Endothelial cell of umbilical vein (primary cell): ENCODE measurements at regions not wholly inside any gene's neighbourhood (a gene's known extent, or its start where the extent isn't known, plus 50 kb on each side); places are given as distances from the start of the nearest gene placed in this dataset.
"Not testable (repeated sequence)": the region's sequence is repeated elsewhere in the genome, so short reads cannot be mapped to it uniquely, and the experiment has no call there.

Experiments
- BruUV-seq: library from RNA; stranded (reverse); fragments of 400-500 nt; replicated peaks from 2 replicates; lab custom pipeline; 2021; lab: Mats Ljungman, UMichigan
- CTCF ChIA-PET: fragments of 300-600, 350-600 bp; sonication (Branson Sonifier 250); formaldehyde crosslinking; loops from one replicate; lab custom pipeline; 2021; ENCODE audit warnings: antibody characterized with exemption, inconsistent platforms; lab: Charles Lee
- POLR2A ChIA-PET: fragments of 300-600, 350-600 bp; sonication (Branson Sonifier 250); formaldehyde crosslinking; loops from one replicate; lab custom pipeline; 2021; ENCODE audit warnings: antibody characterized with exemption, inconsistent platforms; lab: Charles Lee
- DNase-seq: peaks from one replicate; pipeline ENCODE4 v3.0.0-alpha.2; 2011; ENCODE audit warnings: low read depth, low spot score
- FAIRE-seq: peaks from 2 replicates; lab custom pipeline; 2011; peaks lifted over from hg19 to GRCh38; lab: Jason Lieb, UNC
- H2AFZ ChIP-seq: 2 replicates; pipeline ENCODE4 v1.6.0; 2012; ENCODE audit warnings: low read depth, low read length, control low read depth, inconsistent platforms
- H3K27ac ChIP-seq: 2 replicates; pipeline ENCODE4 v1.5.1; 2011; ENCODE audit warnings: low read depth, mild to moderate bottlenecking, control low read depth, low read length, moderate library complexity; ENCODE audit not compliant: insufficient read depth
- H3K27me3 ChIP-seq, 2 experiments: 2 replicates each; pipeline versions ENCODE4 v1.6.0 to v1.6.1; 2011; ENCODE audit warnings: low read length in 2 of 2, mixed read lengths in 1 of 2; ENCODE audit not compliant: control insufficient read depth in 2 of 2, insufficient read depth in 2 of 2
- H3K36me3 ChIP-seq, 2 experiments: 2 replicates in 1 of 2; 3 replicates in 1 of 2; pipeline ENCODE4 v1.5.1; 2011; ENCODE audit warnings: low read length in 2 of 2, mild to moderate bottlenecking in 1 of 2, moderate library complexity in 1 of 2; ENCODE audit not compliant: control insufficient read depth in 2 of 2, insufficient read depth in 2 of 2; ENCODE audit errors: extremely low read depth in 1 of 2
- H3K4me1 ChIP-seq: 3 replicates; pipeline ENCODE4 v1.5.1; 2011; ENCODE audit warnings: mild to moderate bottlenecking, low read length; ENCODE audit not compliant: control insufficient read depth, insufficient read depth; ENCODE audit errors: extremely low read depth
- H3K4me2 ChIP-seq: 2 replicates; pipeline ENCODE4 v1.6.1; 2011; ENCODE audit warnings: low read length, control low read depth, mixed read lengths; ENCODE audit not compliant: insufficient read depth
- H3K4me3 ChIP-seq, 3 experiments: fragments of 200-600 bp in 1 of 3; sonication (generic), shearing (Covaris generic) in 1 of 3; replicated peaks in 1 of 3; 2 replicates each; pipeline ENCODE4 v1.5.1; 2011 to 2016; ENCODE audit warnings: control low read depth in 3 of 3, low read length in 3 of 3, mild to moderate bottlenecking in 2 of 3, inconsistent platforms in 1 of 3, low read depth in 1 of 3, moderate library complexity in 1 of 3; ENCODE audit not compliant: insufficient read depth in 1 of 3
- H3K79me2 ChIP-seq: 2 replicates; pipeline ENCODE4 v1.6.0; 2012; ENCODE audit warnings: low read length, inconsistent platforms; ENCODE audit not compliant: control insufficient read depth, insufficient read depth
- H3K9ac ChIP-seq: replicated peaks from 2 replicates; pipeline ENCODE3; 2011; ENCODE audit warnings: low read length, control low read depth; ENCODE audit not compliant: insufficient read depth; ENCODE audit errors: extremely low read depth
- H3K9me1 ChIP-seq: replicated peaks from 3 replicates; pipeline ENCODE4 v1.6.0; 2011; ENCODE audit warnings: mild to moderate bottlenecking, low read length; ENCODE audit not compliant: control insufficient read depth, insufficient read depth; ENCODE audit errors: extremely low read depth
- H3K9me3 ChIP-seq: replicated peaks from 2 replicates; pipeline ENCODE4 v1.5.1; 2012; ENCODE audit warnings: low read length, inconsistent platforms; ENCODE audit not compliant: control insufficient read depth, insufficient read depth
- H4K20me1 ChIP-seq: replicated peaks from 2 replicates; pipeline ENCODE3; 2011; ENCODE audit warnings: mild to moderate bottlenecking, low read length; ENCODE audit not compliant: control insufficient read depth, insufficient read depth; ENCODE audit errors: extremely low read depth
- EZH2 ChIP-seq: IDR thresholded peaks from 2 replicates; pipeline ENCODE4 v1.6.1; 2012; ENCODE audit warnings: borderline replicate concordance, low read depth, mild to moderate bottlenecking, moderate library complexity, low read length, inconsistent platforms; ENCODE audit not compliant: severe bottlenecking
- FOS ChIP-seq: IDR thresholded peaks from 2 replicates; pipeline ENCODE4 v1.6.1; 2011; ENCODE audit warnings: mild to moderate bottlenecking, low read length, moderate library complexity, borderline replicate concordance; ENCODE audit not compliant: insufficient read depth
- GATA2 ChIP-seq: IDR thresholded peaks from 2 replicates; pipeline ENCODE4 v1.7.0; 2011; ENCODE audit warnings: low read depth, mild to moderate bottlenecking, moderate library complexity, mixed read lengths, low read length; ENCODE audit not compliant: insufficient read length, insufficient read depth
- JUN ChIP-seq: IDR thresholded peaks from 2 replicates; pipeline ENCODE4 v1.6.1; 2011; ENCODE audit warnings: borderline replicate concordance, low read depth; ENCODE audit not compliant: insufficient read length, insufficient read depth
- MYC ChIP-seq: IDR thresholded peaks from one replicate; pipeline ENCODE4 v1.6.1; 2011; ENCODE audit warnings: mild to moderate bottlenecking, low read depth, low read length
- POLR2A ChIP-seq: IDR thresholded peaks from 2 replicates; pipeline ENCODE4 v1.6.1; 2012; ENCODE audit warnings: low read depth, mild to moderate bottlenecking, control low read depth, low read length
- POLR2AphosphoS5 ChIP-seq: IDR thresholded peaks from 2 replicates; pipeline ENCODE4 v1.6.1; 2012; ENCODE audit warnings: low read depth, mild to moderate bottlenecking, control low read depth, low read length, moderate library complexity; ENCODE audit not compliant: insufficient read depth
- dilution Hi-C: fragments of 300-500 bp; cut with MboI; formaldehyde crosslinking; loops from one replicate; pipeline ENCODE4 v1.15.0; 2019; ENCODE audit warnings: low sequenced_read_pairs; ENCODE audit not compliant: extremely low pct_ligation_motif_present
- intact Hi-C: fragments of 100-400 bp; cut with micrococcal nuclease; formaldehyde crosslinking; loops from one replicate; pipeline ENCODE4 v1.10.0; 2022
- TF ChIP-seq, protein P1 (sequence below), 2 donors: IDR thresholded peaks; 1 replicate in 1 of 2; 2 replicates in 1 of 2; pipeline ENCODE4 v1.5.1; 2011; ENCODE audit warnings: low read length in 2 of 2, mild to moderate bottlenecking in 2 of 2, moderate library complexity in 2 of 2, control low read depth in 1 of 2, inconsistent platforms in 1 of 2, low read depth in 1 of 2; ENCODE audit not compliant: insufficient read depth in 1 of 2; ENCODE audit errors: extremely low read depth in 1 of 2
- TF ChIP-seq, protein P2 (sequence below): IDR thresholded peaks from 2 replicates; pipeline ENCODE4 v1.6.1; 2011; ENCODE audit not compliant: insufficient read depth, insufficient read length

GRCh38 chr7:142488036-142488633 lies 230.3 kb upstream of the PRSS58 start:
- Histone ChIP-seq H3K9me1 (no peaks in the 10 kb centered on the region), H3K9ac (no peak overlapping the region), H3K4me3 (no peak overlapping the region), H4K20me1 (no peaks in the 10 kb centered on the region), H3K79me2 (no peaks in the 10 kb centered on the region), H3K4me1 (no peaks in the 10 kb centered on the region), H3K27ac (no peak overlapping the region), H3K36me3 (no peaks in the 10 kb centered on the region), H2AFZ (no peak overlapping the region), H3K9me3 (no peaks in the 10 kb centered on the region), H3K27me3 (peaks cover 3 to 4% of the 10 kb centered on the region in 2 experiments), H3K4me2 (no peak overlapping the region)
- ChIA-PET POLR2A (no interaction called here), CTCF (interaction anchor here (4.8 kb wide), 1 partner anchor 11 kb away, joined by 33 read pairs; no protein-coding TSS in a partner anchor)
- BruUV-seq: no TSS peak
- DNase-seq (no peak), FAIRE-seq (no peak)
- TF ChIP-seq, protein P1, sequence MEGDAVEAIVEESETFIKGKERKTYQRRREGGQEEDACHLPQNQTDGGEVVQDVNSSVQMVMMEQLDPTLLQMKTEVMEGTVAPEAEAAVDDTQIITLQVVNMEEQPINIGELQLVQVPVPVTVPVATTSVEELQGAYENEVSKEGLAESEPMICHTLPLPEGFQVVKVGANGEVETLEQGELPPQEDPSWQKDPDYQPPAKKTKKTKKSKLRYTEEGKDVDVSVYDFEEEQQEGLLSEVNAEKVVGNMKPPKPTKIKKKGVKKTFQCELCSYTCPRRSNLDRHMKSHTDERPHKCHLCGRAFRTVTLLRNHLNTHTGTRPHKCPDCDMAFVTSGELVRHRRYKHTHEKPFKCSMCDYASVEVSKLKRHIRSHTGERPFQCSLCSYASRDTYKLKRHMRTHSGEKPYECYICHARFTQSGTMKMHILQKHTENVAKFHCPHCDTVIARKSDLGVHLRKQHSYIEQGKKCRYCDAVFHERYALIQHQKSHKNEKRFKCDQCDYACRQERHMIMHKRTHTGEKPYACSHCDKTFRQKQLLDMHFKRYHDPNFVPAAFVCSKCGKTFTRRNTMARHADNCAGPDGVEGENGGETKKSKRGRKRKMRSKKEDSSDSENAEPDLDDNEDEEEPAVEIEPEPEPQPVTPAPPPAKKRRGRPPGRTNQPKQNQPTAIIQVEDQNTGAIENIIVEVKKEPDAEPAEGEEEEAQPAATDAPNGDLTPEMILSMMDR (IDR thresholded peaks at IDR 0.05; ENCODE audit: extremely low read depth in 1 of 2, insufficient read depth in 1 of 2, low read depth in 1 of 2, low read length in 2 of 2): no peak
- TF ChIP-seq GATA2: no peak
- TF ChIP-seq MYC: no peak
- TF ChIP-seq EZH2: no peak
- TF ChIP-seq POLR2AphosphoS5: no peak
- no peak for TF ChIP-seq POLR2A
- no peak for TF ChIP-seq JUN
- TF ChIP-seq, protein P2, sequence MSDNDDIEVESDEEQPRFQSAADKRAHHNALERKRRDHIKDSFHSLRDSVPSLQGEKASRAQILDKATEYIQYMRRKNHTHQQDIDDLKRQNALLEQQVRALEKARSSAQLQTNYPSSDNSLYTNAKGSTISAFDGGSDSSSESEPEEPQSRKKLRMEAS: no peak
- no peak for TF ChIP-seq FOS
- dilution Hi-C loops (no loop called here), intact Hi-C loops (no loop called here)

- H3K4me3 ChIP-seq, H3K9me1 ChIP-seq, intact Hi-C loops, H4K20me1 ChIP-seq, dilution Hi-C loops, POLR2A ChIA-PET, H2AFZ ChIP-seq, H3K9ac ChIP-seq, H3K9me3 ChIP-seq, H3K4me1 ChIP-seq, FAIRE-seq, H3K27ac ChIP-seq, H3K4me2 ChIP-seq, BruUV-seq, DNase-seq, H3K36me3 ChIP-seq, H3K27me3 ChIP-seq, H3K79me2 ChIP-seq: not testable (repeated sequence)
- CTCF ChIA-PET: interaction anchor here (1.3 to 4.8 kb wide), 3 partner anchors 10 to 116 kb away, joined by 4 to 33 read pairs (median 9); no protein-coding TSS in a partner anchor
These were observed 229.7 kb upstream of the PRSS58 start for GRCh38 chr7:142487565-142487964.
